ENCODE measurements at regions not wholly inside any gene's neighbourhood (a gene's known extent, or its start where the extent isn't known, plus 50 kb on each side); places are given as distances from the start of the nearest gene placed in this dataset.

- TF ChIP-seq REST (IDR thresholded peaks at IDR 0.05; ENCODE audit: insufficient read depth in 1 of 2, low read depth in 2 of 2, low read length in 2 of 2) = no peak
- no peak for TF ChIP-seq SIN3A (IDR thresholded peaks at IDR 0.05; ENCODE audit: borderline replicate concordance, insufficient read depth, low read length)
- no peak for TF ChIP-seq TAF1 (IDR thresholded peaks at IDR 0.05; ENCODE audit: borderline replicate concordance, insufficient read depth, low read length)
- TF ChIP-seq FOXP2 (optimal IDR thresholded peaks at IDR 0.05; ENCODE audit: borderline replicate concordance, extremely low read depth, extremely low read length, insufficient read depth) = no peak
- no peak for TF ChIP-seq POLR2AphosphoS5 (IDR thresholded peaks at IDR 0.05; ENCODE audit: low read depth, low read length)
Observed at GRCh38 chr15:97890307-97890706, 70.2 kb upstream of the ARRDC4 start.

- TF ChIP-seq REST (IDR thresholded peaks at IDR 0.05; ENCODE audit: insufficient read depth in 1 of 2, low read depth in 2 of 2, low read length in 2 of 2) (no peak), SIN3A (IDR thresholded peaks at IDR 0.05; ENCODE audit: borderline replicate concordance, insufficient read depth, low read length) (no peak), POLR2AphosphoS5 (IDR thresholded peaks at IDR 0.05; ENCODE audit: low read depth, low read length) (no peak), FOXP2 (optimal IDR thresholded peaks at IDR 0.05; ENCODE audit: borderline replicate concordance, extremely low read depth, extremely low read length, insufficient read depth) (no peak), TAF1 (IDR thresholded peaks at IDR 0.05; ENCODE audit: borderline replicate concordance, insufficient read depth, low read length) (no peak)
Observed at GRCh38 chr15:97892167-97892938, 68.2 kb upstream of the ARRDC4 start.

- TF ChIP-seq TAF1 (IDR thresholded peaks at IDR 0.05; ENCODE audit: borderline replicate concordance, insufficient read depth, low read length) = no peak
- no peak for TF ChIP-seq SIN3A (IDR thresholded peaks at IDR 0.05; ENCODE audit: borderline replicate concordance, insufficient read depth, low read length)
- no peak for TF ChIP-seq POLR2AphosphoS5 (IDR thresholded peaks at IDR 0.05; ENCODE audit: low read depth, low read length)
- no peak for TF ChIP-seq REST (IDR thresholded peaks at IDR 0.05; ENCODE audit: insufficient read depth in 1 of 2, low read depth in 2 of 2, low read length in 2 of 2)
Observed at GRCh38 chr15:97893967-97894366, 66.5 kb upstream of the ARRDC4 start.

- TF ChIP-seq TAF1 (IDR thresholded peaks at IDR 0.05; ENCODE audit: borderline replicate concordance, insufficient read depth, low read length) (no peak), FOXP2 (optimal IDR thresholded peaks at IDR 0.05; ENCODE audit: borderline replicate concordance, extremely low read depth, extremely low read length, insufficient read depth) (no peak), REST (IDR thresholded peaks at IDR 0.05; ENCODE audit: insufficient read depth in 1 of 2, low read depth in 2 of 2, low read length in 2 of 2) (no peak), POLR2AphosphoS5 (IDR thresholded peaks at IDR 0.05; ENCODE audit: low read depth, low read length) (no peak), SIN3A (IDR thresholded peaks at IDR 0.05; ENCODE audit: borderline replicate concordance, insufficient read depth, low read length) (no peak)
Observed at GRCh38 chr15:97899981-97900380, 60.5 kb upstream of the ARRDC4 start.

Measured in PFSK-1 (cell line).